SU-DHL-6 (cell line): ENCODE measurements at regions not wholly inside any gene's neighbourhood (a gene's known extent, or its start where the extent isn't known, plus 50 kb on each side); places are given as distances from the start of the nearest gene placed in this dataset.

Source experiments
- CTCF ChIP-seq: fragments of 200-600 bp; sonication (generic); IDR thresholded peaks from one replicate; pipeline ENCODE4 v1.5.1; 2017; ENCODE audit warnings: antibody characterized with exemption, mild to moderate bottlenecking, low read length, moderate library complexity; ENCODE audit not compliant: insufficient read depth, poor library complexity, severe bottlenecking
- EZH2phosphoT487 ChIP-seq: fragments of 200-600 bp; sonication (generic), shearing (Covaris generic); conservative IDR thresholded peaks from 2 replicates; pipeline ENCODE4 v1.6.1; 2018; ENCODE audit warnings: mild to moderate bottlenecking, antibody characterized with exemption, low read length, moderate library complexity, mixed read lengths

DNA sequence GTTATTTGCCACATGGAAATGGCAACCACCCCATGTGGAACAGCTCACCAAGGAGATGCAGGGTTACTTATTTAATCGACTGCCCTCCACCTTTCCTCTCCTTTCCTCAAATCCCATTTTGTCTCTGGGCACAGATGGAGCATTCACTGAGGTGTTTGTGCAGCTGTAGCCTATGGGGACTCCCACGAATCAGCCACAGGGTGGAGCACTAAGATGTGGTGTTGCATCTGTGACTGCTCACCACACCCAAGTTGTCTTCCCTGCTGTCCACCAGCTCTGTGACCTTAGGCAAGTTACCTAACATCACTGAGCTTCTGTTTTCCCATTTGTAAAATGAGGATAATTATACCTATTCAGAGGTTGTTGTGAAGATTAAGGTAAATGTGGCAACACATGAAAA, 252.4 kb upstream of the CPEB2 start:
- no peak for TF ChIP-seq CTCF
- TF ChIP-seq EZH2phosphoT487 = no peak
